ENCODE measurements at regions not wholly inside any gene's neighbourhood (a gene's known extent, or its start where the extent isn't known, plus 50 kb on each side); places are given as distances from the start of the nearest gene placed in this dataset.
A peak's percentile ranks its signal among the peaks of the same experiment; 100 is the strongest.

DNA sequence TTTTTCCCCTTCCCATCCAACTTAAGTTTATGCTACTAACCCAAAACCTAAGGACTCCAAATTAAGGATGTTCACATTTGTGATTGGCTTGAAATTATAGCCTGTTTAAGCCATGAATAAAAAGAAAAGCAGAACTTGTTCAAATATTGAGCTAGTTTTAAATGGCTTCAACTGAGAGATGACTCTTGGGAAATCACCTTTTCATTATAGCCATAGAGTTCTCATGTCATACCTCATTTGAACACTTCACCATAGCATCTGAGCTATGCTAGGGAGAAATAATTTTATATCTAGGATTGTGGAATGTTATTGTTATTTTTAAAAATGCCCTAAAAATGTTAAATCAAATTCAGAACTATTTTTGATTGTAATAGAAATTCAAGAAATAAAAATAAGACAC is 409.2 kb upstream of the RARB start:
- in situ Hi-C loops (cut with MboI), result no loop called here
- CTCF ChIA-PET, result interaction anchor here (3.5 kb wide), 1 partner anchor 14 kb away, joined by 19 read pairs; no protein-coding TSS in a partner anchor
- ATAC-seq, result no peak
- RAD21 ChIA-PET (ENCODE audit: unreplicated experiment), result no interaction called here
- DNase-seq (ENCODE audit: low read depth, low spot score), result no peak
- POLR2A ChIA-PET, result no interaction called here
- no peak overlapping the region for H3K4me2 ChIP-seq (ENCODE audit: control insufficient read depth, insufficient read depth)
- intact Hi-C loops (cut with micrococcal nuclease; ENCODE audit: unreplicated experiment), result no loop called here
- FAIRE-seq, result no peak
- H3K79me2 ChIP-seq (ENCODE audit: control insufficient read depth, insufficient read depth, low read length), result no peaks in the 10 kb centered on the region
- no peaks in the 10 kb centered on the region for H3K36me3 ChIP-seq (ENCODE audit: control insufficient read depth in 2 of 2, insufficient read depth in 2 of 2, low read length in 1 of 2)
- H3K9ac ChIP-seq (ENCODE audit: control insufficient read depth, insufficient read depth, low read length), result no peak overlapping the region
- H3K9me3 ChIP-seq (replicated peaks; ENCODE audit: control insufficient read depth, insufficient read depth, low read length), result no peaks in the 10 kb centered on the region
- no peak overlapping the region for H3K4me3 ChIP-seq
- H3K27ac ChIP-seq (ENCODE audit: control insufficient read depth, insufficient read depth), result no peak overlapping the region
- no peak overlapping the region for H2AFZ ChIP-seq (ENCODE audit: control insufficient read depth, low read depth, low read length)
- SMC1A ChIA-PET (ENCODE audit: uncharacterized antibody, unreplicated experiment), result interaction anchor here (1.1 kb wide), 1 partner anchor 15 kb away, joined by 7 read pairs; no protein-coding TSS in a partner anchor
- H4K20me1 ChIP-seq (ENCODE audit: control insufficient read depth, insufficient read depth), result no peaks in the 10 kb centered on the region
- no TSS peak for BruUV-seq (replicated peaks)
- no peaks in the 10 kb centered on the region; a peak in 1 of 4 replicates for H3K27me3 ChIP-seq (replicated peaks in 1 of 2; ENCODE audit: control insufficient read depth in 2 of 2, insufficient read depth in 2 of 2, low read length in 1 of 2)
- no peaks in the 10 kb centered on the region for H3K4me1 ChIP-seq (ENCODE audit: control insufficient read depth, insufficient read depth, low read length)
- TF ChIP-seq JUNB (IDR thresholded peaks at IDR 0.05), result peak; percentile 40
- TF ChIP-seq, protein P1, sequence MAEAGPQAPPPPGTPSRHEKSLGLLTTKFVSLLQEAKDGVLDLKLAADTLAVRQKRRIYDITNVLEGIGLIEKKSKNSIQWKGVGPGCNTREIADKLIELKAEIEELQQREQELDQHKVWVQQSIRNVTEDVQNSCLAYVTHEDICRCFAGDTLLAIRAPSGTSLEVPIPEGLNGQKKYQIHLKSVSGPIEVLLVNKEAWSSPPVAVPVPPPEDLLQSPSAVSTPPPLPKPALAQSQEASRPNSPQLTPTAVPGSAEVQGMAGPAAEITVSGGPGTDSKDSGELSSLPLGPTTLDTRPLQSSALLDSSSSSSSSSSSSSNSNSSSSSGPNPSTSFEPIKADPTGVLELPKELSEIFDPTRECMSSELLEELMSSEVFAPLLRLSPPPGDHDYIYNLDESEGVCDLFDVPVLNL (IDR thresholded peaks at IDR 0.05; ENCODE audit: low read depth, low read length), result no peak

GRCh38 chr3:25019506-25019905 is 408.6 kb upstream of the RARB start:
- Histone ChIP-seq H4K20me1 (ENCODE audit: control insufficient read depth, insufficient read depth) (no peaks in the 10 kb centered on the region), H3K4me1 (ENCODE audit: control insufficient read depth, insufficient read depth, low read length) (no peaks in the 10 kb centered on the region), H3K27me3 (replicated peaks in 1 of 2; ENCODE audit: control insufficient read depth in 2 of 2, insufficient read depth in 2 of 2, low read length in 1 of 2) (no peaks in the 10 kb centered on the region; a peak in 1 of 4 replicates), H3K9me3 (replicated peaks; ENCODE audit: control insufficient read depth, insufficient read depth, low read length) (no peaks in the 10 kb centered on the region), H3K4me2 (ENCODE audit: control insufficient read depth, insufficient read depth) (no peak overlapping the region), H2AFZ (ENCODE audit: control insufficient read depth, low read depth, low read length) (no peak overlapping the region), H3K36me3 (ENCODE audit: control insufficient read depth in 2 of 2, insufficient read depth in 2 of 2, low read length in 1 of 2) (no peaks in the 10 kb centered on the region), H3K9ac (ENCODE audit: control insufficient read depth, insufficient read depth, low read length) (no peak overlapping the region), H3K4me3 (no peak overlapping the region), H3K27ac (ENCODE audit: control insufficient read depth, insufficient read depth) (no peak overlapping the region), H3K79me2 (ENCODE audit: control insufficient read depth, insufficient read depth, low read length) (no peaks in the 10 kb centered on the region)
- RAD21 ChIA-PET (ENCODE audit: unreplicated experiment), result interaction anchor here (0.6 kb wide), 1 partner anchor 445 kb away, joined by 3 read pairs; no protein-coding TSS in a partner anchor
- SMC1A ChIA-PET (ENCODE audit: uncharacterized antibody, unreplicated experiment), result interaction anchor here (1.1 kb wide), 1 partner anchor 14 kb away, joined by 7 read pairs; no protein-coding TSS in a partner anchor
- whole genome bisulfite sequencing (ENCODE audit: insufficient coverage, insufficient replicate concordance, low lambda C conversion rate, missing lambda C conversion rate), result 17% methylated on average over 2 of the region's 2 CpGs
- intact Hi-C loops (cut with micrococcal nuclease; ENCODE audit: unreplicated experiment) (no loop called here), in situ Hi-C loops (cut with MboI) (no loop called here)
- no TSS peak for BruUV-seq (replicated peaks)
- POLR2A ChIA-PET, result no interaction called here
- no peak for TF ChIP-seq STAT1 (conservative IDR thresholded peaks at IDR 0.05)
- no peak for TF ChIP-seq SIX5 (IDR thresholded peaks at IDR 0.05; ENCODE audit: low read depth, low read length, severe bottlenecking)
- TF ChIP-seq KDM1A (IDR thresholded peaks at IDR 0.05; ENCODE audit: borderline replicate concordance), result no peak
- no peak for TF ChIP-seq SREBF2 (IDR thresholded peaks at IDR 0.05; ENCODE audit: low read length)
- no peak for TF ChIP-seq HCFC1 (IDR thresholded peaks at IDR 0.05; ENCODE audit: low read length)
- no peak for TF ChIP-seq RAD21 (IDR thresholded peaks at IDR 0.05; ENCODE audit: insufficient read depth, low read depth, low read length)
- no peak for TF ChIP-seq CREB1 (IDR thresholded peaks at IDR 0.05; ENCODE audit: low read depth)
- no peak for TF ChIP-seq IRF3 (IDR thresholded peaks at IDR 0.05)
- CTCF ChIA-PET, result interaction anchor here (3.5 kb wide), 1 partner anchor 14 kb away, joined by 19 read pairs; no protein-coding TSS in a partner anchor
- no peak for FAIRE-seq
- ATAC-seq, result no peak
- no peak for DNase-seq (ENCODE audit: low read depth, low spot score)

Measured in GM12878 (cell line).